Mesodermal cell (in vitro differentiated cells): ENCODE measurements at regions not wholly inside any gene's neighbourhood (a gene's known extent, or its start where the extent isn't known, plus 50 kb on each side); places are given as distances from the start of the nearest gene placed in this dataset.
A peak's percentile ranks its signal among the peaks of the same experiment; 100 is the strongest.

Source experiments
- H3K27ac ChIP-seq: 2 replicates; pipeline ENCODE4 v1.7.0; 2013; ENCODE audit warnings: mild to moderate bottlenecking, low read depth, low read length, moderate library complexity; ENCODE audit not compliant: severe bottlenecking
- H3K36me3 ChIP-seq: 2 replicates; pipeline ENCODE4 v1.7.1; 2013; ENCODE audit warnings: mild to moderate bottlenecking, low read length, moderate library complexity; ENCODE audit not compliant: control insufficient read depth, insufficient read depth
- H3K4me1 ChIP-seq: one replicate; pipeline ENCODE4 v1.7.1; 2013; ENCODE audit warnings: mild to moderate bottlenecking, low read length; ENCODE audit not compliant: insufficient read depth, control insufficient read depth, poor library complexity, severe bottlenecking
- H3K4me3 ChIP-seq: 2 replicates; pipeline ENCODE4 v1.7.0; 2013; ENCODE audit warnings: low read length, control low read depth, mild to moderate bottlenecking; ENCODE audit not compliant: insufficient read depth, poor library complexity, severe bottlenecking; ENCODE audit errors: extremely low read depth
- H3K9me3 ChIP-seq: 2 replicates; pipeline ENCODE4 v1.7.1; 2013; ENCODE audit warnings: mild to moderate bottlenecking, low read length, moderate library complexity; ENCODE audit not compliant: control insufficient read depth
- WGBS, 2 experiments: methylation state at CpG; one replicate each; pipeline ENCODE4 v1.1.5; 2013; ENCODE audit warnings: missing lambda C conversion rate in 2 of 2; ENCODE audit not compliant: insufficient coverage in 2 of 2; 5-methylcytosine and 5-hydroxymethylcytosine counted together

DNA sequence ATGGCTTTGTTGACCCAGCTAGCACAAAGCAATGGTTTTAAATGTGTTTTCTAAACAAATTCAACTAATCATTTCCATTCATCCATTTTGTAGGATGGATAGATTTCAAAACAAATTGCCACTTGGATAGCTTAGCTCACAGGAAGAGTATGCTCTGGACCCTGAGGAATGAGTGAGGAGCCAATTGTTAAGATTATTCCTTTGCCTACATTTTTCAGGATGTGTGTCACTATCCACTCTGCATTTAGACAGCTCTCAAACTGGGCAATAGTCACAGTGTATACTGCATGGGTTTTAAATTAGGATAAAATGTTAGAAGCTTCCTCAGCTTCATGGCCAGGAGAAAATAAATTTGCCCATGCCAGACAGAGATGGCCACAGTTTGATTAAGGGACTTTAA lies 605.6 kb upstream of the TEX47 start:
- peaks cover 8% of the 10 kb centered on the region for H3K9me3 ChIP-seq
- H3K4me1 ChIP-seq = peaks cover 9% of the 10 kb centered on the region
- no peak overlapping the region for H3K4me3 ChIP-seq
- peak overlapping the region; percentile 6 for H3K27ac ChIP-seq
- no peaks in the 10 kb centered on the region for H3K36me3 ChIP-seq

DNA sequence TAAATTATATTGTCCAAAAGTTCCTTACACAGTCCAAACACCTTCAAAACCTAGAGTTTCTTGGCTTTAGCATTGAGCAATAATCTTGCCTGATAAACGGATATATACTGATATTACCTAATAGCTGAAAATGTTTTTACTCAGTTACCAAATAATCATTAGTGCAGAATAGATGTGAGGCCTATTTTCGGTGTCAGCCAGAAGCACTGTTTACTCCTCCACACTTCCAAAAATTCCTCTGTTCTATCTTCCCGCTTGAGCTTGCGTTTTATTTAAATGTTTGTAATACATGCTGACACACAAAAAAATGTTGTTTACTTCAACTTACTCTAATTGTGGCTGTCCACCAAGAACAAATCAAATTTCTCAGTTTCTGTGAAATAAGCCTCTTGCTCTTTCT lies 606.2 kb upstream of the TEX47 start:
- no CpG with 5 or more reads among the region's 4 CpGs for WGBS, 2 experiments
- Histone ChIP-seq H3K36me3 (no peaks in the 10 kb centered on the region), H3K27ac (no peak overlapping the region), H3K9me3 (peaks cover 8% of the 10 kb centered on the region), H3K4me3 (no peak overlapping the region), H3K4me1 (peaks cover 9% of the 10 kb centered on the region)

DNA sequence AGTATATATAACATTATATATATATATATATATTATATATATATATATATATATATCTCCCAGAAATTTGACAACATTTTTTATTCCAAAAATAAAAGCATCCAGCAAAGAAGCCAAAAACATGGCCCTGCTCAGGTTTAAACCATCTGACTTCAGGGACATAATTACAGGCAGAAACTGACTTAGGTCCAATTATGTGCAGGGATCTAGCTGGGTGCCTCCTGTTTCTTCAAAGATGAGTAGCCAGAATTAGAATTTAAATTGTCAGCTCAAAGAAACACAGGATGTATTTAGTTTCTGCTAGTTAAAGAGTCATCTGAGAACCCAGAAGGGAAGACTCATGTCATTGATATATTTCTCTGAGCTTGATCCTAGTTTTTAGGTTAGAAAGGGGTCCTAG lies 656.4 kb upstream of the TEX47 start:
- Histone ChIP-seq H3K36me3 (no peaks in the 10 kb centered on the region), H3K27ac (no peak overlapping the region), H3K4me1 (no peaks in the 10 kb centered on the region), H3K4me3 (no peak overlapping the region), H3K9me3 (no peaks in the 10 kb centered on the region)

GRCh38 chr7:89456556-89456955 lies 661.0 kb upstream of the TEX47 start:
- no CpG with 5 or more reads among the region's 1 CpG for WGBS, 2 experiments
- Histone ChIP-seq H3K9me3 (no peaks in the 10 kb centered on the region), H3K36me3 (no peaks in the 10 kb centered on the region), H3K4me3 (no peak overlapping the region), H3K4me1 (no peaks in the 10 kb centered on the region), H3K27ac (no peak overlapping the region)

- Histone ChIP-seq H3K4me1 (no peaks in the 10 kb centered on the region), H3K36me3 (no peaks in the 10 kb centered on the region), H3K9me3 (no peaks in the 10 kb centered on the region), H3K27ac (no peak overlapping the region), H3K4me3 (no peak overlapping the region)
- 20 to 80% methylated on average over 1 of the region's 3 CpGs for WGBS, 2 experiments
These were observed 662.6 kb upstream of the TEX47 start for GRCh38 chr7:89458114-89458513.

DNA sequence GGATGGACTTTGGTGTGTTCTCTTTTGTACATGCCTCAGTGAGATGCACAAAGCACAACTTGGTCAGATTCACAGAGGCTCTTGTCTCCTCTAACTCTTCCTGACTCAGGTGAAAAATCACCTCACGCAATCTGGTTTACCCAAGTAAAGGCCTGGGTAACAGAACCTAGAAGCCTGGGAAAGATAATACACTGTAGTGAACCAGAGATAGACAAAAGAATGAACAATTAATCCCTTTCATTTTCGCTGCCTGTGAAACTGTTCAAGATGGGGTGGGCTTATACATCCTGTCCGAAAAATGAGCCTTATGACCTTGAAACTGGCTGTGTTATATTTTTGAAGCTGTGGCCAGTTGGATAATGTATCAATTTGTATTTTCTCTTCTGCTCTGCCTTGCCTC lies 678.9 kb upstream of the TEX47 start:
- Histone ChIP-seq H3K4me1 (no peaks in the 10 kb centered on the region), H3K9me3 (no peaks in the 10 kb centered on the region), H3K36me3 (no peaks in the 10 kb centered on the region), H3K27ac (no peak overlapping the region), H3K4me3 (no peak overlapping the region)
- 100% methylated on average over 1 of the region's 3 CpGs; no CpG with 5 or more reads in 1 of the 2 experiments for WGBS, 2 experiments

DNA sequence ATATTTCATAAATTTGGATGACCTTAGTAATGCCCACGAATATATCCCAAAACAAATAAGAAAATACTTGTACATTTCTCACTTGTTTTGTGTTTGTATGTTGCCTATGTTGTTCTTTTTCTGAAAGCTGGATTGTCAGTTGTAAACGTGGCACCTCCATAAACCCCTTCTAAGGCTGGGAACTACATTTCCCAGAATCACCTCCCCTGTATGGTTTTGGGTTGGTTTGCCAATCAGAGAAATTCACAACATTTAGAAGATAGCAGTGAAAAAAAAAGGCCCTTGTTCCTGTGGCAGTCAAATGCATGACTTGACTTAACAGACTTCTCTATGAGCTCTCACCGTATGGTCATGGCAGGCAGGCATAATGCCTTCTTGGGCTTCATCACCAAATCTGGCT lies 676.3 kb upstream of the STEAP1 start:
- Histone ChIP-seq H3K4me3 (no peak overlapping the region), H3K4me1 (no peaks in the 10 kb centered on the region), H3K9me3 (no peaks in the 10 kb centered on the region), H3K36me3 (no peaks in the 10 kb centered on the region), H3K27ac (no peak overlapping the region)
- WGBS, 2 experiments = 69 to 90% methylated on average over 1 of the region's 3 CpGs

DNA sequence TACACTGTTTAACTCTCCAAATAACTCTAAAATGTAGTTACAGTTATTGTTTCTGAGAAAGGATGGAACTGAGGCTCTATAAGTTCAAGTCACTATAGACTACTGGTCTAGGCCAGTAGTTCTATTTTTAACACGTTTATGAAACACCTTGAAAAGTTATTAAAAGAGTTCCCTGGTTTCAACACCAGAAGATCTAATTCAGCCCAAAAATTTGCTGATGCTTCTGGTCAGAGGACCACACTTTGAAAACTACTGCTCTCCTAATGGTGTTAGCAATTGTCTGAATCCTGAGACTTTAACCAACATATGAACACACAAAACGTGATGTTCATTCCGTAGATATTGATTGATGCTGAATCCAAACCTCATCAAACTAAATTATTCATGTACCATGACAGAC lies 658.6 kb upstream of the STEAP1 start:
- H3K27ac ChIP-seq = no peak overlapping the region
- WGBS, 2 experiments = 60 to 73% methylated on average over 2 to 3 of the region's 3 CpGs
- H3K4me3 ChIP-seq = no peak overlapping the region

GRCh38 chr7:89500084-89500483 lies 654.2 kb upstream of the STEAP1 start:
- WGBS, 2 experiments = 83% methylated on average over 1 of the region's 2 CpGs; no CpG with 5 or more reads in 1 of the 2 experiments
- no peak overlapping the region for H3K27ac ChIP-seq
- no peak overlapping the region for H3K4me3 ChIP-seq
- H3K36me3 ChIP-seq = no peaks in the 10 kb centered on the region
- peaks cover 3% of the 10 kb centered on the region for H3K9me3 ChIP-seq
- H3K4me1 ChIP-seq = no peaks in the 10 kb centered on the region

More for the DNA sequence above, 658.6 kb upstream of the STEAP1 start:
- H3K9me3 ChIP-seq = peaks cover 4% of the 10 kb centered on the region
- no peaks in the 10 kb centered on the region for H3K4me1 ChIP-seq
- H3K36me3 ChIP-seq = no peaks in the 10 kb centered on the region

DNA sequence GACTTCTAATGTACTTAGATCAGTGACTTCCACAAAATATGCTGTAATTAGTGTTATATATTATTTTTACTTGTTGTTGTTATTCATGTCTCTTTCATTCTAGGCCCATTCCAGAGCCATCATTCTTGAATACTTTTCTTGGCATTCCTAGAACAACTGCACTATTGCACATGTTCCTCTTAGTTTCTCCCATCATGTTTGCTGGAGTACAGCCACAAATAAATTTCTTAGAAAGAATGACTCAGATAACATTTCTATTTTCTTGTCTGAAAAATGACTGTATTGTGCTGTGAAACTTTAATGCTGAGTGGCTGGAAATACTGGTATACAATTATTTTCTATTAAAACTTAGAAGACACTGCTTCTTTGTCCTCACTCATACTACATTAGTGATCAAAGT lies 651.0 kb upstream of the STEAP1 start:
- no peaks in the 10 kb centered on the region for H3K36me3 ChIP-seq
- no peaks in the 10 kb centered on the region for H3K4me1 ChIP-seq
- no peak overlapping the region for H3K4me3 ChIP-seq
- no peak overlapping the region for H3K27ac ChIP-seq
- H3K9me3 ChIP-seq = peaks cover 3% of the 10 kb centered on the region

DNA sequence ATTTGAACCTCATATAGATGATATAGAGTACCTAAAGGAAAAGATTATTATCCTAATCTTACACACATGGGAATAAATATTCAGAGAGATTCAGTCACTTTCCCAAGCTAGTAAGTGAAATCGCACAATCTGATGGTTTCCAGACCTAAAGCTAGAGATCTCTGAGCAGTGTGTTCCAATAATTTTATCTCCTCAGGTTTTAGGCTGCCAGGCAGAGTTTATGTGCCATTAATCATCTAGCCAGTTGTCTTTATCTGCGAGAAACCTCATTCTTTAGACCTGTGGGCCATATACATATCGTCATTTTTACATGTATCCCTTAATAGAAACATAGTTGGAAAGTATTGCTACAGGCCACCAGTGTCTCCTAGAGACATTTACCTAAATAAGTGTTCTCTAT lies 647.2 kb upstream of the STEAP1 start:
- 62 to 88% methylated on average over 1 to 2 of the region's 3 CpGs for WGBS, 2 experiments
- no peak overlapping the region for H3K4me3 ChIP-seq
- no peaks in the 10 kb centered on the region for H3K4me1 ChIP-seq
- peaks cover 3% of the 10 kb centered on the region for H3K9me3 ChIP-seq
- H3K36me3 ChIP-seq = no peaks in the 10 kb centered on the region
- no peak overlapping the region for H3K27ac ChIP-seq

DNA sequence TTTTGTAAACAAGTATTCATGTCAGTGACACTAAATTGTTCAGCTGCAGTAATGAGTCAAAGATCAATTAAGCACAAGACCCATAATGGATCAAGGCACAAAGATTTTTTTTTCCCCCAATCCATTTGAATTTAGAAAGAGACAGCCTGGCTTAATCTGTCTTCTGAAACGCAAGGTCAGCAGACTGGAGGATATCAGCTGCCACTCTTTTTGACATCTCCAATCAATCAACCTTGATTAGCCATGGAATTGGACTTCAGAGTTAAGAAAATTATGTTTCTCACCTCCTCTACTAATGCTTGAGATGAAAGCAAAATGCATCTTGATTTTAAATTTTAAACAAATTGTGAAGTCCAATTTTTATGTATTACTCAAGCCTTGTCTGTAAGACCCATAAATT lies 642.4 kb upstream of the STEAP1 start:
- no CpG with 5 or more reads among the region's 1 CpG for WGBS, 2 experiments

More for the DNA sequence above, 642.4 kb upstream of the STEAP1 start:
- Histone ChIP-seq H3K9me3 (no peaks in the 10 kb centered on the region), H3K36me3 (no peaks in the 10 kb centered on the region), H3K4me3 (no peak overlapping the region), H3K4me1 (no peaks in the 10 kb centered on the region), H3K27ac (no peak overlapping the region)
